ENCODE measurements at regions not wholly inside any gene's neighbourhood (a gene's known extent, or its start where the extent isn't known, plus 50 kb on each side); places are given as distances from the start of the nearest gene placed in this dataset.
"Not testable (repeated sequence)": the region's sequence is repeated elsewhere in the genome, so short reads cannot be mapped to it uniquely, and the experiment has no call there.

- ATAC-seq (peak in 1 of 3 donors; percentile 55), DNase-seq (no peak)
- H3K4me1 Mint-ChIP-seq = peaks cover 10 to 12% of the 10 kb centered on the region in 2 donors
- H3K27ac Mint-ChIP-seq = no peak overlapping the region
- no peaks in the 10 kb centered on the region for H3K36me3 Mint-ChIP-seq
- WGBS (ENCODE audit: insufficient coverage) = 24% methylated on average over 3 of the region's 3 CpGs
- TF ChIP-seq CTCF (IDR thresholded peaks at IDR 0.05) = no peak
- no peak overlapping the region for H3K4me3 ChIP-seq (ENCODE audit: low read length)
- H3K27ac ChIP-seq (ENCODE audit: low read length) = no peak overlapping the region
- peaks cover 5% of the 10 kb centered on the region for H3K4me1 ChIP-seq (ENCODE audit: control insufficient read depth, insufficient read depth, low read length)
- intact Hi-C loops (cut with micrococcal nuclease) = no loop called here
- H3K27me3 Mint-ChIP-seq (ENCODE audit: low read depth in 2 of 2) = peaks cover 25 to 44% of the 10 kb centered on the region in 2 donors
- H3K27me3 ChIP-seq (ENCODE audit: control insufficient read depth, insufficient read depth, low read length) = no peaks in the 10 kb centered on the region
- H3K36me3 ChIP-seq (ENCODE audit: control insufficient read depth, insufficient read depth, low read length) = no peaks in the 10 kb centered on the region
- no peaks in the 10 kb centered on the region for H3K9me3 Mint-ChIP-seq
- no peak overlapping the region for H3K4me3 Mint-ChIP-seq
- H3K9me3 ChIP-seq (ENCODE audit: control insufficient read depth, insufficient read depth, low read length) = no peaks in the 10 kb centered on the region
These were observed 72.6 kb upstream of the FHIP2A start for GRCh38 chr10:114749014-114749413.

GRCh38 chr10:114749510-114749909, 72.1 kb upstream of the FHIP2A start:
- WGBS (ENCODE audit: insufficient coverage) = 54% methylated on average over 6 of the region's 6 CpGs

DNA sequence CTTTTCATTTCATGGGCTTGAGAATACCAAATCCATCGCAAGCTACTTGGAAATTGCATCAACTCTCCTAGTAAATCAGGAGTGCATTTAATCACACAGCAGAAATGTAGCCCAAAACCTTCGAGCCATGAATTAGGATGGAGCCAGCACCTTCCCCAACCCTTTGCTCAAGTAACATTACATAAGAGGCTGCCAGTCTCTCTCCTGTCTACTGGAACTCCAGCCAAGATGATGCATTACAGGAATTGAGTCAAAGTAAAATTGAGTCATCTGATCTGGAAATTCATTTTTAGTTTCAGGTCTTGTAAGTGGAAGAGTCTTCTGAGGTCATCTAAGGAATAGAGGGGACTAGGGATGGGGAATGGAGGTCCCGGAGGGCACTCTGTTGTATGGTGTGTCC, 69.7 kb upstream of the FHIP2A start:
- no peaks in the 10 kb centered on the region for H3K9me3 Mint-ChIP-seq
- TF ChIP-seq CTCF (IDR thresholded peaks at IDR 0.05) = no peak
- WGBS (ENCODE audit: insufficient coverage) = 90% methylated on average over 2 of the region's 3 CpGs
- intact Hi-C loops (cut with micrococcal nuclease) = no loop called here
- H3K27me3 Mint-ChIP-seq (ENCODE audit: low read depth in 2 of 2) = peaks cover 22 to 33% of the 10 kb centered on the region in 2 donors
- peaks cover 10 to 12% of the 10 kb centered on the region in 2 donors for H3K4me1 Mint-ChIP-seq
- no peak overlapping the region for H3K27ac Mint-ChIP-seq
- no peaks in the 10 kb centered on the region for H3K36me3 Mint-ChIP-seq
- Histone ChIP-seq H3K27ac (ENCODE audit: low read length) (no peak overlapping the region), H3K4me1 (ENCODE audit: control insufficient read depth, insufficient read depth, low read length) (peaks cover 5% of the 10 kb centered on the region), H3K4me3 (ENCODE audit: low read length) (no peak overlapping the region), H3K36me3 (ENCODE audit: control insufficient read depth, insufficient read depth, low read length) (no peaks in the 10 kb centered on the region), H3K9me3 (ENCODE audit: control insufficient read depth, insufficient read depth, low read length) (no peaks in the 10 kb centered on the region), H3K27me3 (ENCODE audit: control insufficient read depth, insufficient read depth, low read length) (peaks cover 2% of the 10 kb centered on the region)
- no peak overlapping the region for H3K4me3 Mint-ChIP-seq
- DNase-seq = no peak
- ATAC-seq = no peak

More at GRCh38 chr10:114749510-114749909, 72.1 kb upstream of the FHIP2A start:
- H3K4me1 Mint-ChIP-seq = peaks cover 10 to 12% of the 10 kb centered on the region in 2 donors
- peaks cover 5% of the 10 kb centered on the region for H3K4me1 ChIP-seq (ENCODE audit: control insufficient read depth, insufficient read depth, low read length)
- peak in 1 of 3 donors; percentile 35 for ATAC-seq
- H3K9me3 ChIP-seq (ENCODE audit: control insufficient read depth, insufficient read depth, low read length) = no peaks in the 10 kb centered on the region
- no peak overlapping the region for H3K27ac ChIP-seq (ENCODE audit: low read length)
- no peaks in the 10 kb centered on the region for H3K36me3 Mint-ChIP-seq
- H3K27ac Mint-ChIP-seq = no peak overlapping the region
- no peak for DNase-seq
- H3K4me3 Mint-ChIP-seq = peak overlapping the region; percentile 36
- no peak overlapping the region for H3K4me3 ChIP-seq (ENCODE audit: low read length)
- no peaks in the 10 kb centered on the region for H3K27me3 ChIP-seq (ENCODE audit: control insufficient read depth, insufficient read depth, low read length)
- intact Hi-C loops (cut with micrococcal nuclease) = no loop called here
- peaks cover 25 to 44% of the 10 kb centered on the region in 2 donors for H3K27me3 Mint-ChIP-seq (ENCODE audit: low read depth in 2 of 2)
- H3K36me3 ChIP-seq (ENCODE audit: control insufficient read depth, insufficient read depth, low read length) = no peaks in the 10 kb centered on the region
- H3K9me3 Mint-ChIP-seq = no peaks in the 10 kb centered on the region
- no peak for TF ChIP-seq CTCF (IDR thresholded peaks at IDR 0.05)

- H3K4me3 ChIP-seq (ENCODE audit: low read length); DNase-seq; H3K27me3 ChIP-seq (ENCODE audit: control insufficient read depth, insufficient read depth, low read length); ATAC-seq; H3K9me3 ChIP-seq (ENCODE audit: control insufficient read depth, insufficient read depth, low read length); H3K27ac Mint-ChIP-seq; H3K36me3 ChIP-seq (ENCODE audit: control insufficient read depth, insufficient read depth, low read length); H3K27ac ChIP-seq (ENCODE audit: low read length); H3K9me3 Mint-ChIP-seq; H3K36me3 Mint-ChIP-seq; H3K4me3 Mint-ChIP-seq; H3K4me1 ChIP-seq (ENCODE audit: control insufficient read depth, insufficient read depth, low read length); intact Hi-C loops (cut with micrococcal nuclease): not testable (repeated sequence)
- WGBS (ENCODE audit: insufficient coverage) = 92% methylated on average over 1 of the region's 1 CpG
- peaks cover 10 to 12% of the 10 kb centered on the region in 2 donors for H3K4me1 Mint-ChIP-seq
- H3K27me3 Mint-ChIP-seq (ENCODE audit: low read depth in 2 of 2) = peaks cover 18 to 27% of the 10 kb centered on the region in 2 donors
These were observed 69.0 kb upstream of the FHIP2A start for GRCh38 chr10:114752570-114752969.
